MM.1S (cell line): ENCODE measurements at regions not wholly inside any gene's neighbourhood (a gene's known extent, or its start where the extent isn't known, plus 50 kb on each side); places are given as distances from the start of the nearest gene placed in this dataset.

ENCODE experiments used
- DNase-seq: peaks from one replicate; pipeline ENCODE4 v3.0.0-alpha.2; 2015
- H2AFZ ChIP-seq: fragments of 300-600 bp; sonication (generic); 2 replicates; pipeline ENCODE4 v1.6.0; 2016; ENCODE audit warnings: antibody characterized with exemption, low read length
- H3F3A ChIP-seq: fragments of 300-600 bp; sonication (generic); 2 replicates; pipeline ENCODE4 v1.6.1; 2016; ENCODE audit warnings: mild to moderate bottlenecking, antibody characterized with exemption, low read length, moderate library complexity, mixed read lengths; ENCODE audit not compliant: insufficient read depth
- H3K27ac ChIP-seq: fragments of 300-600 bp; sonication (generic); 2 replicates; pipeline ENCODE4 v1.5.1; 2016; ENCODE audit warnings: mild to moderate bottlenecking, low read length
- H3K27me3 ChIP-seq: fragments of 300-600 bp; sonication (generic); replicated peaks from 2 replicates; pipeline ENCODE4 v1.6.0; 2016; ENCODE audit warnings: low read length; ENCODE audit not compliant: insufficient read depth
- H3K36me3 ChIP-seq: fragments of 300-600 bp; sonication (generic); replicated peaks from 2 replicates; pipeline ENCODE4 v1.6.1; 2016; ENCODE audit warnings: mild to moderate bottlenecking, low read length, mixed read lengths; ENCODE audit not compliant: insufficient read depth
- H3K4me1 ChIP-seq: fragments of 300-600 bp; sonication (generic); 2 replicates; pipeline ENCODE4 v1.6.1; 2016; ENCODE audit warnings: low read length, mixed read lengths
- H3K4me2 ChIP-seq: fragments of 300-600 bp; sonication (generic); 2 replicates; pipeline ENCODE4 v1.6.0; 2016; ENCODE audit warnings: low read depth, low read length
- H3K4me3 ChIP-seq: fragments of 300-600 bp; sonication (generic); 2 replicates; pipeline ENCODE4 v1.5.1; 2016; ENCODE audit warnings: low read length, mixed read lengths
- H3K79me2 ChIP-seq: fragments of 300-600 bp; sonication (generic); 2 replicates; pipeline ENCODE4 v1.6.1; 2016; ENCODE audit warnings: mixed run types, low read length, mixed read lengths
- H3K9ac ChIP-seq: fragments of 300-600 bp; sonication (generic); 2 replicates; pipeline ENCODE4 v1.6.1; 2016; ENCODE audit warnings: low read length, mixed read lengths
- H3K9me2 ChIP-seq: fragments of 300-600 bp; sonication (generic); replicated peaks from 2 replicates; pipeline ENCODE4 v1.6.1; 2016; ENCODE audit warnings: mild to moderate bottlenecking, low read length, mixed read lengths; ENCODE audit not compliant: insufficient read depth
- H3K9me3 ChIP-seq: fragments of 300-600 bp; sonication (generic); replicated peaks from 2 replicates; pipeline ENCODE4 v1.6.1; 2016; ENCODE audit warnings: mild to moderate bottlenecking, low read length, mixed read lengths; ENCODE audit not compliant: insufficient read depth
- H4K20me1 ChIP-seq: fragments of 300-600 bp; sonication (generic); 2 replicates; pipeline ENCODE4 v1.6.1; 2016; ENCODE audit warnings: mild to moderate bottlenecking, low read length, moderate library complexity, mixed read lengths; ENCODE audit not compliant: insufficient read depth
- CTCF ChIP-seq: fragments of 300-600 bp; sonication (generic); IDR thresholded peaks from 2 replicates; pipeline ENCODE4 v1.5.1; 2016; ENCODE audit warnings: antibody characterized with exemption, low read length, mixed read lengths
- EZH2 ChIP-seq: fragments of 300-600 bp; sonication (generic); optimal IDR thresholded peaks from 2 replicates; pipeline ENCODE3; 2017; ENCODE audit warnings: low read depth, mild to moderate bottlenecking, antibody characterized with exemption, low read length, mixed read lengths
- EZH2phosphoT487 ChIP-seq: fragments of 300-600 bp; sonication (generic); IDR thresholded peaks from 2 replicates; pipeline ENCODE4 v1.6.1; 2018; ENCODE audit warnings: antibody characterized with exemption, low read length

GRCh38 chr1:119294722-119295121, 73.9 kb upstream of the HAO2 start:
- Histone ChIP-seq H3K27me3 (no peaks in the 10 kb centered on the region), H3K9ac (no peak overlapping the region), H3F3A (no peaks in the 10 kb centered on the region), H3K27ac (no peak overlapping the region), H3K9me3 (no peaks in the 10 kb centered on the region), H3K9me2 (no peaks in the 10 kb centered on the region), H3K36me3 (no peaks in the 10 kb centered on the region), H2AFZ (no peak overlapping the region), H3K79me2 (no peaks in the 10 kb centered on the region), H4K20me1 (no peaks in the 10 kb centered on the region), H3K4me1 (no peaks in the 10 kb centered on the region), H3K4me3 (no peak overlapping the region), H3K4me2 (no peak overlapping the region)
- DNase-seq, result peak; percentile 50
- TF ChIP-seq EZH2 (no peak), CTCF (no peak), EZH2phosphoT487 (no peak)

DNA sequence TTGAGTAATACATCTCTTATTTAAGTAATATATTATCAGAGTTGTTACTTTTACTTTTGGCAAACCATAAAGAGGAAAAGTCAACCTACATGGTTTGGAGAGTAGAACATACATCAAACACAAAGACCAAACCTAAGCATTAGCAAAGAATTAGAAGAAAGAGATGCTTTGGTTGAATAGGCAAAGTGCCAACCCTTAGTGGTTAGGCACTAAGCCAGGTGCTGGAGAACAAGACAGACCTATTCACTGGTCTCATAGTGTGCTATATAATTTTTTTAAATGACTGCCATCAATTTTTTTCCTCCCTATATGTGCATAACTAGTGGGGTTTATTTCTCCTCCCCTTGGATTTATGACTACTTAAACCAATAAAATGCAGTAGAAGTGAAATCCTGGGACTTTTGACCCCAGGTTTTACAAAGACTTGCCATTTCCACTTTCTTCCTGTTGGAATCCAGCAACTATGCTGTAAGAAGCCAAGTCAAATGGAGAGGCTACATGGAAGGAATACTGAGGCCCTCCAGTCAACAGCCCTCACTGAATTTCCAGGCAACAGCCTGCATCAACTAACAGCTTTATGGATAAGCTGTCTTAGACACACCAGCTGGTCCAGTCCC, 69.8 kb upstream of the HAO2 start:
- H3K4me2 ChIP-seq, result no peak overlapping the region
- no peaks in the 10 kb centered on the region for H3K79me2 ChIP-seq
- no peaks in the 10 kb centered on the region for H3K9me2 ChIP-seq
- no peaks in the 10 kb centered on the region for H3F3A ChIP-seq
- DNase-seq, result peak; percentile 33
- no peak overlapping the region for H3K9ac ChIP-seq
- no peaks in the 10 kb centered on the region for H3K9me3 ChIP-seq
- H3K27ac ChIP-seq, result no peak overlapping the region
- no peaks in the 10 kb centered on the region for H3K4me1 ChIP-seq
- no peak for TF ChIP-seq EZH2phosphoT487
- TF ChIP-seq CTCF, result no peak
- no peak for TF ChIP-seq EZH2
- no peaks in the 10 kb centered on the region for H3K36me3 ChIP-seq
- H4K20me1 ChIP-seq, result no peaks in the 10 kb centered on the region
- H2AFZ ChIP-seq, result no peak overlapping the region
- H3K4me3 ChIP-seq, result no peak overlapping the region
- H3K27me3 ChIP-seq, result no peaks in the 10 kb centered on the region

GRCh38 chr1:119302011-119302410, 66.6 kb upstream of the HAO2 start:
- H3K9me3 ChIP-seq, result no peaks in the 10 kb centered on the region
- no peaks in the 10 kb centered on the region for H3K9me2 ChIP-seq
- TF ChIP-seq EZH2phosphoT487, result no peak
- no peak for TF ChIP-seq CTCF
- no peak for TF ChIP-seq EZH2
- H3K36me3 ChIP-seq, result no peaks in the 10 kb centered on the region
- H3K4me3 ChIP-seq, result no peak overlapping the region
- H3F3A ChIP-seq, result no peaks in the 10 kb centered on the region
- no peak for DNase-seq
- no peaks in the 10 kb centered on the region for H3K4me1 ChIP-seq
- no peak overlapping the region for H2AFZ ChIP-seq
- no peaks in the 10 kb centered on the region for H3K27me3 ChIP-seq
- H3K4me2 ChIP-seq, result no peak overlapping the region
- no peak overlapping the region for H3K9ac ChIP-seq
- no peaks in the 10 kb centered on the region for H3K79me2 ChIP-seq
- H4K20me1 ChIP-seq, result no peaks in the 10 kb centered on the region
- no peak overlapping the region for H3K27ac ChIP-seq
